ENCODE measurements at regions not wholly inside any gene's neighbourhood (a gene's known extent, or its start where the extent isn't known, plus 50 kb on each side); places are given as distances from the start of the nearest gene placed in this dataset.

GRCh38 chr10:30738416-30738815 lies 108.9 kb upstream of the LYZL2 start:
- H3K4me1 Mint-ChIP-seq: peaks cover 30% of the 10 kb centered on the region
- DNase-seq: no peak
- Histone ChIP-seq H3K27me3 (ENCODE audit: control insufficient read depth in 2 of 2, insufficient read depth in 2 of 2, low read length in 2 of 2) (no peaks in the 10 kb centered on the region), H3K27ac (ENCODE audit: low read depth in 1 of 2, low read length in 2 of 2) (no peak overlapping the region), H3K36me3 (replicated peaks in 1 of 2; ENCODE audit: control insufficient read depth in 1 of 2, insufficient read depth in 2 of 2, low read length in 2 of 2) (no peaks in the 10 kb centered on the region), H3K4me2 (replicated peaks; ENCODE audit: extremely low read depth, low read length, poor library complexity, severe bottlenecking) (no peak overlapping the region), H3K4me1 (ENCODE audit: control insufficient read depth in 1 of 2, insufficient read depth in 2 of 2, low read length in 2 of 2) (no peaks in the 10 kb centered on the region), H3K79me2 (ENCODE audit: insufficient read depth, low read length) (no peaks in the 10 kb centered on the region), H3K4me3 (replicated peaks in 1 of 3; ENCODE audit: low read depth in 2 of 3, low read length in 3 of 3) (no peak overlapping the region), H3K9ac (ENCODE audit: insufficient read depth, low read length, poor library complexity, severe bottlenecking) (no peak overlapping the region), H2AFZ (ENCODE audit: insufficient read depth, low read depth, low read length, poor library complexity, severe bottlenecking) (no peak overlapping the region), H3K9me3 (replicated peaks in 1 of 2; ENCODE audit: control insufficient read depth in 1 of 2, insufficient read depth in 1 of 2, low read length in 2 of 2) (no peaks in the 10 kb centered on the region), H4K20me1 (ENCODE audit: insufficient read depth, low read length) (no peaks in the 10 kb centered on the region)
- peaks cover 2 to 6% (median 6%) of the 10 kb centered on the region in 3 donors for H3K27me3 Mint-ChIP-seq (ENCODE audit: low read depth in 3 of 3)
- H3K36me3 Mint-ChIP-seq: no peaks in the 10 kb centered on the region
- H3K4me3 Mint-ChIP-seq: no peak overlapping the region
- TF ChIP-seq, protein P1, sequence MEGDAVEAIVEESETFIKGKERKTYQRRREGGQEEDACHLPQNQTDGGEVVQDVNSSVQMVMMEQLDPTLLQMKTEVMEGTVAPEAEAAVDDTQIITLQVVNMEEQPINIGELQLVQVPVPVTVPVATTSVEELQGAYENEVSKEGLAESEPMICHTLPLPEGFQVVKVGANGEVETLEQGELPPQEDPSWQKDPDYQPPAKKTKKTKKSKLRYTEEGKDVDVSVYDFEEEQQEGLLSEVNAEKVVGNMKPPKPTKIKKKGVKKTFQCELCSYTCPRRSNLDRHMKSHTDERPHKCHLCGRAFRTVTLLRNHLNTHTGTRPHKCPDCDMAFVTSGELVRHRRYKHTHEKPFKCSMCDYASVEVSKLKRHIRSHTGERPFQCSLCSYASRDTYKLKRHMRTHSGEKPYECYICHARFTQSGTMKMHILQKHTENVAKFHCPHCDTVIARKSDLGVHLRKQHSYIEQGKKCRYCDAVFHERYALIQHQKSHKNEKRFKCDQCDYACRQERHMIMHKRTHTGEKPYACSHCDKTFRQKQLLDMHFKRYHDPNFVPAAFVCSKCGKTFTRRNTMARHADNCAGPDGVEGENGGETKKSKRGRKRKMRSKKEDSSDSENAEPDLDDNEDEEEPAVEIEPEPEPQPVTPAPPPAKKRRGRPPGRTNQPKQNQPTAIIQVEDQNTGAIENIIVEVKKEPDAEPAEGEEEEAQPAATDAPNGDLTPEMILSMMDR (IDR thresholded peaks at IDR 0.05): no peak
- peaks cover 0 to 4% (median 2%) of the 10 kb centered on the region in 7 donors for H3K9me3 Mint-ChIP-seq
- WGBS (ENCODE audit: insufficient coverage): 100% methylated on average over 3 of the region's 4 CpGs
- intact Hi-C loops (cut with micrococcal nuclease): no loop called here
- no peak overlapping the region for H3K27ac Mint-ChIP-seq

DNA sequence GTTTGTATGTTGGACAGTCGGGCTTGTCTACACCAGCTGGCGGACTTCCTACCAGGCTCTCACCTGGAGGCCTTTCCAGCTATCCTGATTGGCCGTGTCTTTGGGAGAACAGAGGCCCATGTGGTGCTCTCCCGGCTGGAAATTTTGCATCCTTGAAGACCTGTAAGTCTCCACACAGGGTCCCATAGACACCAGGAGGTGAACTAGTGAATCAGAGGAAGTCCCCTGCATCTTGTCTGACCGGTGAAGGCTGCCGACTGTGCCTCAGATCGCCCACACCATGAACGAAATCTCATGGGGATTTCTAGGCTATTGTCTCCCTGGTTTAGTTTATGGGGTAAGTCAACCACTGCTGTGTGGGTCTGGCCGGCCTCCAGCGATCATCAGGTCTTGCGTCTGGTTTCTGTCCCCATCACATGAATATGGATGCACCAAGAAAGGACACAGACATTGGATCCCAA lies 108.4 kb upstream of the LYZL2 start:
- Mint-ChIP-seq H3K27me3 (ENCODE audit: low read depth in 3 of 3) (peaks cover 2 to 6% (median 6%) of the 10 kb centered on the region in 3 donors), H3K4me1 (peaks cover 30% of the 10 kb centered on the region), H3K36me3 (no peaks in the 10 kb centered on the region), H3K9me3 (peaks cover 0 to 4% (median 2%) of the 10 kb centered on the region in 7 donors), H3K27ac (no peak overlapping the region), H3K4me3 (no peak overlapping the region)
- WGBS (ENCODE audit: insufficient coverage): 97% methylated on average over 9 of the region's 11 CpGs
- Histone ChIP-seq H3K9ac (ENCODE audit: insufficient read depth, low read length, poor library complexity, severe bottlenecking) (no peak overlapping the region), H4K20me1 (ENCODE audit: insufficient read depth, low read length) (no peaks in the 10 kb centered on the region), H3K79me2 (ENCODE audit: insufficient read depth, low read length) (no peaks in the 10 kb centered on the region), H3K9me3 (replicated peaks in 1 of 2; ENCODE audit: control insufficient read depth in 1 of 2, insufficient read depth in 1 of 2, low read length in 2 of 2) (no peaks in the 10 kb centered on the region), H3K36me3 (replicated peaks in 1 of 2; ENCODE audit: control insufficient read depth in 1 of 2, insufficient read depth in 2 of 2, low read length in 2 of 2) (no peaks in the 10 kb centered on the region), H3K4me3 (replicated peaks in 1 of 3; ENCODE audit: low read depth in 2 of 3, low read length in 3 of 3) (no peak overlapping the region), H3K4me1 (ENCODE audit: control insufficient read depth in 1 of 2, insufficient read depth in 2 of 2, low read length in 2 of 2) (no peaks in the 10 kb centered on the region), H3K27ac (ENCODE audit: low read depth in 1 of 2, low read length in 2 of 2) (no peak overlapping the region), H3K27me3 (ENCODE audit: control insufficient read depth in 2 of 2, insufficient read depth in 2 of 2, low read length in 2 of 2) (no peaks in the 10 kb centered on the region), H3K4me2 (replicated peaks; ENCODE audit: extremely low read depth, low read length, poor library complexity, severe bottlenecking) (no peak overlapping the region), H2AFZ (ENCODE audit: insufficient read depth, low read depth, low read length, poor library complexity, severe bottlenecking) (no peak overlapping the region)
- TF ChIP-seq, protein P1 (IDR thresholded peaks at IDR 0.05): no peak
- no peak for DNase-seq
- intact Hi-C loops (cut with micrococcal nuclease): no loop called here

Data from CD14-positive monocyte (primary cell).